ENCODE measurements at regions not wholly inside any gene's neighbourhood (a gene's known extent, or its start where the extent isn't known, plus 50 kb on each side); places are given as distances from the start of the nearest gene placed in this dataset.
A peak's percentile ranks its signal among the peaks of the same experiment; 100 is the strongest.
"Not testable (repeated sequence)": the region's sequence is repeated elsewhere in the genome, so short reads cannot be mapped to it uniquely, and the experiment has no call there.

DNA sequence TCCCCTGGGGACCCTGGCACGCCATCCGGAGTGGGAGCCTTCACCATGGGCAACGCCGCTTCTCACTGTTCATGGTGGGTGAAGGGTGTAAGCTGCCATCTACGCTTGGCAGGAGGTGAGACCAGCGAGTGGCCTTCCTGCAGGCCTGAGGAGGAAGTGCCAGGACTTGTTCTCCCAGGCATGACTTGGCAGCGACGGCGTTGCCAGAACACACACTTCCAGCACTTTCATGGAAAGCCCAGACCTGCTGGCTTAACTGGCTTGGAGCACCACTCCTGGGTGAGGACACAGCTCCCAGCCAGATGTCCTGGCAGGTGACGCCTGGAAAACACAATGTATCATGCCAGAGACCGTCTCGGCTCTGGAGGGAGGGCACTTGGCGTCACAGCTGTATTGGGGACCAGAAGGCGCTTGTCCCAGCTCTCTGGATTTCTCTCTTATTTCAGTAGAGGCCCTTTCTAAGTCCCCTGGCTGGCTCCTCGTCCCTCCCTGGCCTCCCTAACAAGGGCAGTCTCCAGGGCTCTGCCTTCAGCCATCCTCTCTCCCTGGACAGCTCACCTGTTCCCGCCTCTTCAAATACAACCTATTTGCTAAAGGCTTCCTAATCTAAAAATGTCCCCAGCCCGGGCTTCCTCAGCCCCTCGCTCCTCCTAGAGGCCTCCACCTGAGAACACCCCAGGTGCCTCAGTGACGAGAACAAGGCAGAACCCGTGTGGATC lies 188.3 kb downstream of the OLFM1 start:
- peak; percentile 75 for DNase-seq

DNA sequence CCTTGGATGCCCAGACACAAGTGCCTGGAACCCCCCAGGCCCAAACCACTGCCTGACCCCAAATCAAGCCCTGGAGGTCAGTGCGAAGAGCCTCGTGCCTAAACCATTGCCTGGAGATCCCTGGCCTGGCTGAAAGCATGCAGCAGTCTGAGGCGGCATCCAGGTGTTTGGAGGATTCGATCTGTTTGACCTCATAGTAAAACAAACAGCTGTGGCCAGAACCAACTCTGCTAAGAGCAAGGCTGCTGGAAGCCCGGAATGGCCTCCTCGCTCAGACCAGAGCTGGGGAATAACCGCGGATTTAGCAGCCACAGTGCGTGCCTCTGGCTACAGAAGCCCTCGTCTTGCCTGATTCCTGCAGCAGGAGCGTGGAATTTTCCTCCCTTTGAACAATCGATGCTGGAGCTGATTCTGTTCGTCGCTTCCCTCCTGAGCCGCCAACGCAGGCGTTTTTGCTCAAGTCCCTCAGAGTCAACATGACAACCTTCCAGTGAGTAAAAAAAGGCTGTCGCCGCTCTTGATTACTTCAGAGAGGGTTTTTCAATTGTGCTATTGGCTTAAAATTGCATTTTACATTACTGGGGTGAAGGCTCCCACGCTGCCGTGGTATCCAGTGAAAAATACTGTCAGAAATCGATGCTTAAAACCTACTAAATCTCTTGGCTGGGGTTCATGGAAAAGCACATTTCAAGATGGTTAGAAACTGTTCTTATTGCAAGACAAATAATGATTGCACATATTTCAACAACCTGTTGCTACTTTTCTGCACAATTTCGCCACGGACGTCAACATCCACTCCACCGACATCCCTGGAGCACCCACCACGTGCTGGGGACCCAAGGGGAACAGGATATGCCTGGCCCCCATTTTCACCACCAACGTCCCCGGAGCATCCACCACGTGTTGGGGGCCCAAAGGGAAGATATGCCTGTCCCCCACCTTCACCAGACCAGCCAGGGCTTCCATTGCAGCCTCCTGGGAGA lies 190.0 kb downstream of the OLFM1 start:
- DNase-seq, result no peak

DNA sequence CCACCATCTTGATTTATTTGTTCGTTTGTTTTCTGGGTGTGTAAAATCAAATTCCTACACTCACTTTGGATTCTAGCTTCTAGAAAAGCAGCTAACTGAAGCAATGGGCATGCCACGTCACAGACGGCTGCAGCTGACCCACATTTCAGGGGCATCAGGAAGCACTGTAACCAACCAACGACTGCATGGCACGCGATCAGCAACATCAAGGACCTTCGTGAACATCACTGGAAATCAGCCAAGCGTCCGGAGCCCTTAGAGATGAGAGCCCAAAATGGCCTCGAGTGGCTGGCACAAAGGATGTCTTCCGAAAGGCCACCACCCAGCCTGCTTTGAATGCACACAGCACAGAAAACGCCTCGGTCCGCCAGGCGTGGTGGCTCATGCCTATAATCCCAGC lies 191.1 kb downstream of the OLFM1 start:
- DNase-seq, result no peak

DNA sequence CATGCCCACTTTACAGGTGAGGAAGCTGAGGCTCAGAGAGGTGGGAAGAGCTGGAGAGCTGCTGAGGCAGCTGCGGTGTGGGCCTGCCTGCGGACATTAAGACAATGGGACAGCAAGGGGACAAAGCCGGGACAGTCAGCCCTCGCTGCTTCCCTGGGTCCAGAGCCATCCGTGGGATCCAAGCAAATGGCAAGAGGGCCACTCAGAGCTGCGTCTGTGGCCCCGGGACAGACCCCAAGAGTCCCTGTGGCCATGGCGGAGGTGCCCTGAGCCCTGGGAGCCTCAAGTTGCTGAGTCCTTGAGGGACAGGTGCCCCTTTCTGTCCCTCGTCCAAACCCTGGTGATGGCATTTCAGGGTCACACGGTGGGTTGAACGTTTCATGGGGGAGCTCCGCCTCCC lies 191.9 kb downstream of the OLFM1 start:
- no peak for DNase-seq

DNA sequence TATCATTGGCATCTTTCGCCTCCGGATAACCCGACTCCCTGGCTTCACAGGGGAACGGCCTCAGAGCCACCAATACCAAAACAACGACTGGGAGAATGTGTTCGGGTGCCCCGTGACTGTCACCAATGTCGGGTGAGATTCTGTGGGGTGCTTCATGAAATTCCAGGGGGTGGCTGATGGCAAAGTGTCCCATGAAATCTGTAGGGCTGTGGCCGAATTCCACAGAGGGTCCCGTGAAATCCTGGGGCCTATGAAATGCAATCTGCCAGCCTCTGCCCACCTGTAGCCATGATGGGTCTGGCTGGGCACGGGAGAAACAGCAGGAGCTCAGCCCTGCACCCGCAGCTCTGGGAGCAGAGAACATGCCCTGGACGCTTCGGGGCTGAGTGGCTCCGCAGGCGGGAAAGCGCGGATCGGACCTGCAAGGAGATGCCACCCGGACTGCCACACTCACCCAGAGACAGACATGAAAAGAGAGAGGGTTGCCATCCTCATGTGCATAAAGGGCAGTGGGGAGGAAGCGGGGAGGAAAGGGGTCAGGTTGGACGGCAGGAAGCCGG lies 192.4 kb downstream of the OLFM1 start:
- no peak for DNase-seq

DNA sequence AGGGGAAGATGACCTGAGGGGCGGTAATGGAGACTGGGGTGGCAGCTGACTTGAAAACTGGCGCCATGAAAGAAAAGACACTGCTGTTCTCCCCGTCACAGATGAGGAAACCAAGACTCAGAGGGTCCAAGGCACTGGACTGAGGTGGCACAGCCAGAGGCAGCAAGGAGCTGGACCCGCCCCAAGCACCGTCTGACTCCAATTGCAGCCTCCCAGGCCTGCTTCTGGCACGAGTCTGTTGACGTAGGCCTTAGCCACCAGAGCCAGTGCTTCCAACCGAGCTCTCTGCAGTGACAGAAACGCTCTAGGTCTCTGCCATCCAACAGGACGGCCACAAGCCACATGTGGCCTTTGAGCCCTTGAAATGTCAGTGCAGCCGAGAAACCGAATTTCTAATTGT lies 193.2 kb downstream of the OLFM1 start:
- DNase-seq, result no peak

DNA sequence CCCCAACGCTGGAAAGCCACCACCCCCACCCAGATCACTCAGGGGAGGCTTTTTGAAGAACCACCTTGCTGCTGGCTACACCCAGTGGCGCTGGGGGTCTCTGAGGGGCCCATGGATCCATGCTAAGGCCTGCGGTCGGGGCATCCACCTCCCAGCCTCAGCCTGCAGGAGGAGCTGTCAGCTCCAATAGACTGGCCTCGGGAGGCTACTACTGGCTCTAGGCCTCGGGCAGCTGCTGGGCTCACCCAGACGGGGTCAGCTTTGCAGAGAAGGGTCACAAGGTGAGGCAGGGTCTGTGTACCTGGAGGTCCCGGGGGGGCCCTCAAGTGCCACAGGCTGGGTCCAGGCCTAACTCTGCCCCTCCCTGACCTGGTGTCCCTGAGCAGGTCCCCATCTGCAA lies 193.7 kb downstream of the OLFM1 start:
- DNase-seq, result no peak

DNA sequence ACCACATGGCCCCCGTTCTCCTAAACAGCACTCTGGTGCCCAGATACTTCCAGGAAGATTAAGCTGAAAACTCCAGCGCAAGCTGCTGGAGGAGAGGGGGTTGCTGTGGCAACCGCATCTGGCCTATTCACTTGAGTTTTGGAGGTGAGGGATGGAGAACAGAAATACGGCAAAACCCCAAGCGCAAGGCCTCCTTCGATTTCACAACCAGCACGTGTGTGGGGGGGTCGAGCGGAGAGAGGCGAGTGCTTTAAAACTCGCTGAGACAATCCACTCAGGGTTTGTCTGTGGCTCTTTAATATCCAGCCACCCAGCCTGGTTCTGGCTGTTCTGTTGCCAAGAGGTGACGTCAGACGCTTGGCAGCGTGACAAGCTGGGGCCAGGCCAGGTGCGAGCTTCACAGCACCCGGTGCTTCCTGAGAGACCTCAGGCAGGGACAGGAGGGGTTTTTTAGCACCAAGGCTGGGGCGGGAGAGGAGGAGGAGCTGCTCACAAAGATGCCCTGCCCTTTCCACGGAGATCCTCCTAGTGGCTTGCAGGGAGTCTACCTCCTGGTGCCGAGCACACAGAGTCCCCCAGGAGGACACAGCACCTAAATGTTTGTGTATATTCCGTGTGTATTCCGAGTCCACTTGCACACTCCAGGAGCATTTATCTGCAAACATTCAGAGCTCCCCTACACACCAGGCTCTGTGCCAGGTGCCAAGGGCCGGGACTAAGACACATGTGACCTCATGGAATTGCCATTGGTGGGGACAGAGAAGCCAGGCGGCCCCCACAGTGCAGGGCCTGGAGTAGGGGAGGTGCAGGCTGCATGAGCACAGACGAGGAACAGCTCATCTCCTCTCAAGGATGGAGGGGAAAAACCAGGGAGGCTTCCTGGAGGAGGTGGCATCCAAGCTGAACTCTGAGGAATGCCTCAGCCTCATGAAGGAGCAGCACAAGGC lies 194.6 kb downstream of the OLFM1 start:
- peak; percentile 88 for DNase-seq

DNA sequence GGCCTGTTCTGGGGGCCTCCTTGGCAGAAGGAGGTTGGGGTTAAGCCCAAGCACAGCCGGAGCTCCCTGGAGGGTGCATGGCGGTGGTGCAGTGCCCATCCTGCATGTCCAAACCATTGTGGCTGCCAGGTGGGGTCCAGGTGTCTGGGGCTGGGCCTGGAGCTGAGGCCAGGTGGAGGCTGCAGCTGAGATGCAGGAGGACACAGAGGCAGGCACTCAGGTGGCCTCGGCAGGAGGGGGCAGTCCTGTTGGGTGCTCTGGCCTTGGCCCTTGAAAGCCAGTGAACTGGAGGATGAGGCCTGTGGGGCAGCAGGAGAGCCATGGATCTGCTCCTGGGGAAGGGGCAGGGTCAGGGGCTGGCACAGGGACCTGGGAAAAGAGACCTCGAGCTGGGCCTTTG lies 195.3 kb downstream of the OLFM1 start:
- no peak for DNase-seq

DNA sequence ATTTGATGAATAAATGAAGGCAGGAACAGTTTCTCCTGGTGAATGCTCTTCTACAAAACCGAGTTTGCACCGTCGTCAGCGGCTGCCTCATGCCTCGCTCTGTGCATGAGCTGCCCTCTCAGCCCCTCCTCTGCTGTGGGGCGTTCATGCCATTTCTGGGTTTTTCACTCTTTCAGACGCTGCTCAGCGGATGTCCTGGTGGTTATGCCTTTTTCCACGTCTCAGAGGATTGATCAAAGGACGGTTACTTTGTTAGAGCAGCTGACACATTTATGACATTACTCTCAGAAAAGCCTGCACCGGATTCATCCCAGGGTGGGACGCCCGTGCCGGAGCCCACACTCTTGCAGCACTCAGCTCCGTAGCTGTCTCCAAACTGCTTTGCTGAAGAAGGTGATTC lies 195.9 kb upstream of the PPP1R26 start:
- no peak for DNase-seq

DNA sequence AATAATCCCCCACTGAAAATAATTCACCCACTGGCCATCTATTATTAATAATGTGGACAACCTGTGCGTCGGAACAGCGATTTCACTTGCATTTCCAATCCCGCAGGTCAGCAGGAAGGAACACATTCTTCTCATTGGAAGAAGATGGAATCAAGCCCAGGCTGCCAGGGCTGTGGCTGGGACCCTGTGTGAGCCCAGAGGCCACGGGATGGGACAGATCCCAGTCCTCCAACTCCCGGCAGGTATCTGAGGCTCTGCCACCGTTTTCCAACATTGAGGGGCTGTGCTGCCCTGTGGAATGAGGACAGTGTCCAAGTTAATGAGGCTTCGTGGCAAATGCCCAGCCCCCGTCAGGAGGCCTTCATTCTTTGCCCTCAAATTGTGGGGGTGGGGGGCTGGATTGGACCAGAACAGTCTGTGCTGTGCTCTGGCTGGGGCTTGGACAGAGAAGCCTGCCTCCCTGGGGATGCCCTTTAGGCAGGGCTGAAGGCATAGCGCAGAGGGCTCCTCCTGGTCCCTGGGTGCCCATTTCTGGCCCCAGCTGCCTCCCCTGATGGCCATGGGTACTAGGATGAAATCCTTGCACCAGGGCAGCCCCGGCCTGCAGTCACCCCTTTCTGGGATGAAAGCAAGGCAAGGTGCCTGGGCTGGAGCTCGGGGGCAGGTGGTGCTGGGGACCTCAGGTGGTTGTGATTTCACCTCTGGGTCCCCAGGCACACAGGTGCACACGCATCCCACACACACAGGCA lies 195.0 kb upstream of the PPP1R26 start:
- no peak for DNase-seq

DNA sequence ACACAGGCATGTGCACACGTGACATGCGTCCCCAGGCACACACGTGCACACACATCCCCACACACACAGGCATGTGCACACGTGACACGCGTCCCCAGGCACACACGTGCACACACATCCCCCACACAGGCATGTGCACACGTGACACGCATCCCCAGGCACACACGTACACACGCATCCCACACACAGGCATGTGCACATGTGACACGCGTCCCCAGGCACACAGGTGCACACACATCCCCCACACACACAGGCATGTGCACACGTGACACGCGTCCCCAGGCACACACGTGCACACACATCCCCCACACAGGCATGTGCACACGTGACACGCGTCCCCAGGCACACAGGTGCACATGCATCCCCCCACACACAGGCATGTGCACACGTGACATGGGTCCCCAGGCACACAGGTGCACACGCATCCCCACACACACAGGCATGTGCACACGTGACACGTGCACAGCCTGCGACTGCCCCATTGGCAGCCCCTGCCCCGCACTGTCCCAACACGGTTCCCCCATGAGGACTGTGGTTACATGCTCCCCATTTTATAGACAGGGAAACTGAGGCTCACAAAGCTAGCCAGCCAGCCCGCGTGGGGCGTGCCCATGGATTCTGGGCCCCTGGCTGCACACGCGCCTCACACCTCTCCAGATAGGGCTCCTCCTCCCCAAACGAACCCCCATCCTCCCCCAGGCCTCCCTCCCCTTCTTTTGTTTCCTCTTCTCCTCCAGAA lies 193.2 kb upstream of the PPP1R26 start:
- DNase-seq, result not testable (repeated sequence)

DNA sequence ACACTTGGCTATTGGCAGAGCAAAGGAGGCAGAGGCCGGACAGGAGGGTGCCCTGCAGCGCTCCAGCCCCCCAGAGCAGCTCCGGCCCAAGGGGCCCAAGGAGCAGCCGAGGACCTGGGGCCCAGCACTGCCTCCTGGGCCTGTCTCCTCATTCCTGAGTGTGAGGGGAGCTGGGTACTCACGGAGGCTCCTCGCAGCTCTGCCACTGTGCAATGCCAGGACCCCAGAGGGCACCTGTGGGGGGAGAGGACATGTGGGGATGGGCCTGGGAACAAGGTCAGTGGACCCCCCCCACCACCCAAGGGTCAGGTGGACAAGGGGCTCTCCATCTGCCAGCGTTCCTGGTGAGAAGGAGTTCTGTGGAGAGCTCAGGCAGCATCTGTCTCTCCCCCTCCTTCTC lies 192.6 kb upstream of the PPP1R26 start:
- DNase-seq, result no peak

DNA sequence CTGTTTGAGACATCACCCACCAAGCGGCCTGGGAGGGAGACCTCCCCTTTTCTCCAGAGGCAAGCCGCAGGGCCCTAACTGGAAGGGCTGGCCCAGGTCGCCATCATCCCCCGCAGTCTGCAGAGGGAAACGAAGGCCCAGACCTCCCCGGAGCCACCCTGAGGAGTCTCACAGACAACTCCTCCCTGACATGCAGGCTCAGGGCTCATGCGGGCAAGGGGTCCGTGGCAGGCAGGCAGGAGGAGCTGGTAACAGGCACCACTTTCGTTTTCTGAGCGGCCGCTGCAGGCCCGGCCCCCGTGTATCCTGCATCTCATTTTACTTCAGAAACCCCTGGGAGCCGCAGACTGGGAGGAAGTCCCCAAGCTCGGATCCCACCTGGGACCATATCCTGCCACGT lies 192.0 kb upstream of the PPP1R26 start:
- DNase-seq, result no peak

DNA sequence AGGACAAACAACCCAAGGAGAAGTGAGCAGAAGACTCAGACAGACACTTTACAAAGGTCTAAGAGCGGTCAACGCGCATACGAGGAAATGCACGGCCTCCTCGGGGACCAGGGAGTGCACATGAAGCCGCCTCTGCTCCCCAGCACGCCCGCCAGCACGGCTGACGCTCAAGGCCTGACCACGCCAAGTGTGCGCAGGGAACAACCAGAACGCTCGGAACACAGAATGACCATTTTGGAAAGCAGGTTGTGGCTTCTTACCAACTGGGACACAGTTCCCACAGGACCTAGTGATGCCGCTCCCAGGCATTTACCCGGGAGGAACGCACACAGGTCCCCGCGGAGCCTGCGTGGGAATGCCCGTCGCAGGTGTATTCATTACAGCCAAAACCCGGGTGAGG lies 191.5 kb upstream of the PPP1R26 start:
- DNase-seq, result no peak

DNA sequence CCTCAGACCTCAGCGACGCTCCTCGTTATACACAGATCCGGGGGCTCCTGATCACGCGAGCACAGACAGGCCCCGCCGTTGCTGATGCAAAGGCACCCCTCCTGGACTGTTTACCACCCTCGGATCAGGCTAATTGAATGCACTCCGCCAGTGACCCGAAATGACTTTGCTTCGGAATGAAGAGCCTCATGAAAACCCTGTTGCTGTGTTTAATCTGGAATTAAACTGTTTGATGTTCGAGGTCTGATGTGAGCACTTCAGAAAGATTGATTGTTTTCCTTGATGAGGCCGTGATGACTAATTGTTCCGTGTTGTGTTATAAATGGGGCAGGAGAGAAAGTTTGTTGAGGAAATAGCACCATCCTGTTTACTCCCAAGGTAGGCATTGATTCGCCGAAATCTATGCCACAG lies 190.5 kb upstream of the PPP1R26 start:
- DNase-seq, result no peak

DNA sequence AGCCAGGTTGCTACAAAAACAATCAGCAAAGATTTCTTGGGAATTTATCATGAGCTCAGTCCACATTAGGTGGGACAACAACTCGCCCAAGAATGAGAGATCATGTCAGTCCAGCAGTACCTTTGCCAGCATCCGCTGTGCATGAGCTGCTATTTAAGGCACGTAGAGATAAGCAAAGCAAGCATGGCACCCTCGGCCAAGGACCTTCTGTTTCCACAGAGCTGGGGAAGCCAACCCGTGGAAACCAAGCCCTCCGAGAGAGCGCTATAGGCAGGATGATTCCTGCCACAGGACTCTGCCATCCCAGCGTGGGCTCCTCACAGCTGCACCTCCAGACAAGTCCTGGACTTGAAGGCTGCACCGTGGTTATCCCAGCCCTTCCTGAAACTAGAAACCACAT lies 189.5 kb upstream of the PPP1R26 start:
- no peak for DNase-seq

DNA sequence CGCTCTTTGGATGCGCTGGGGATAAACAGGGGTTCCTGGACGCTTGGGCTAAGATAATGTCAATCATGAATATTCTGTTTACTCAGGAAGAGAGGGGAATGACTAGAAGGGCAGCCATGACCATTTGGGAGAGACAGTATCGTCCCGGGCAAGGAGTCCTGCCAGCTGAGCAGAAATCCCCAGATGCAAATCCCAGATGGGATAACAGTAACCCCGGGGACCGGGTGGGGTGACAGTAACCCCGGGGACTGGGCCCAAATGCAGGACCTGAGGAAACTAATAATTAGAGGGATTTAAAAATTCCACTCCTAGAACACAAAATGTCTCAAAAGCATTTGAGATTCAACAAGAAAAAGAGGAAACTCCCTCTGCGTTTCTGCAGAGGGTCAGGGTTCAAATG lies 189.0 kb upstream of the PPP1R26 start:
- no peak for DNase-seq

DNA sequence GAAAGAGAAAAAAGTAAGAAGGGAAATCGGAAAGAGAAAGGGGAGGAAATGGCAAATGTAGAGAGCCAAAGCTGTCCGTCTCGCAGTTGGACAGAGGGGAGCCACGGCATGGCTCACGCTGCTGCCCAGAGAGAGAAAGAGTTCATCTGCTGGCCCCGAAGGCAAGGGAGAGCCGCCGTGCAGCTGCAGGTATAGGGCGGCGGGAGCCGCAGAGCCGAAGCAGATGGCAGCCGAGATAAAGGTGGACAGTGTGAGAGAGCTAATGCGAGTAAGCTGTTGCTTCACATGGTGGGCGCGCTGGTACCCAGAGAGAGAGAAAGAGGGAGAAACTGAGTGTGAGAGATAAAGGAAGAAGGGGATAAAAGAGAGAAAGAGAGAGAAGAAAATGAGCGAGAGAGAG lies 188.4 kb upstream of the PPP1R26 start:
- no peak for DNase-seq

DNA sequence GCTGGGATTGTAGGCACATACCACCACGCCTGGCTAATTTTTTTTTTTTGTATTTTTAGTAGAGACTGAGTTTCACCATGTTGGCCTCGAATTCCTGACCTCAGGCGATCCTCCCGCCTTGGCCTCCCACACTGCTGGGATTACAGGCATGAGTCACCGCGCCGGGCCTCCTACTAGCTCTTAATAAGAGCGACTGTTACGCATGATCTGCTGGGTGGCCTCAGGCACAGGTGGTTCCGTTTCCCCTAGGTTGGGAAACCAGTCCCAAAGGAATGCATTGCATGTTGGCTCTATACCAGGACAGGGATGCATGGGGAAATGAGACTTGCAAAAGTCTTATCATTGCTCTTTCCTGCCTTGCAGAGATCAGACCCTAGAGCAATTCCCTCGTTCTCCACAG lies 184.7 kb upstream of the PPP1R26 start:
- DNase-seq, result no peak

Data from tongue (tissue), 1 donor.